Mononuclear cell (primary cell): ENCODE measurements at regions not wholly inside any gene's neighbourhood (a gene's known extent, or its start where the extent isn't known, plus 50 kb on each side); places are given as distances from the start of the nearest gene placed in this dataset.
"Not testable (repeated sequence)": the region's sequence is repeated elsewhere in the genome, so short reads cannot be mapped to it uniquely, and the experiment has no call there.

Experiments
- H3K27me3 ChIP-seq: 2 replicates; pipeline ENCODE4 v1.6.0; 2011; ENCODE audit warnings: low read length, control low read depth; ENCODE audit not compliant: insufficient read depth
- H3K4me1 ChIP-seq: 2 replicates; pipeline ENCODE4 v1.5.1; 2011; ENCODE audit warnings: mild to moderate bottlenecking, low read length, control low read depth; ENCODE audit not compliant: insufficient read depth
- H3K4me3 ChIP-seq: 2 replicates; pipeline ENCODE4 v1.5.1; 2011; ENCODE audit warnings: mild to moderate bottlenecking, low read length, moderate library complexity
- H3K9me3 ChIP-seq: 2 replicates; pipeline ENCODE4 v1.5.1; 2011; ENCODE audit warnings: low read depth, mild to moderate bottlenecking, control low read depth, low read length

GRCh38 chr6:14590586-14590985 is 473.0 kb downstream of the CD83 start:
- peaks cover 3% of the 10 kb centered on the region for H3K4me1 ChIP-seq
- no peaks in the 10 kb centered on the region for H3K27me3 ChIP-seq
- no peaks in the 10 kb centered on the region for H3K9me3 ChIP-seq
- no peak overlapping the region for H3K4me3 ChIP-seq

GRCh38 chr6:14591998-14592397 is 474.4 kb downstream of the CD83 start:
- Histone ChIP-seq H3K9me3 (no peaks in the 10 kb centered on the region), H3K27me3 (no peaks in the 10 kb centered on the region), H3K4me3 (no peak overlapping the region), H3K4me1 (peaks cover 9% of the 10 kb centered on the region)

GRCh38 chr6:14593286-14593685 is 475.7 kb downstream of the CD83 start:
- H3K9me3 ChIP-seq, result no peaks in the 10 kb centered on the region
- peaks cover 15% of the 10 kb centered on the region for H3K4me1 ChIP-seq
- no peak overlapping the region for H3K4me3 ChIP-seq
- H3K27me3 ChIP-seq, result no peaks in the 10 kb centered on the region

- Histone ChIP-seq H3K4me1 (peaks cover 28% of the 10 kb centered on the region), H3K4me3 (no peak overlapping the region), H3K27me3 (no peaks in the 10 kb centered on the region), H3K9me3 (no peaks in the 10 kb centered on the region)
Observed at GRCh38 chr6:14595751-14596150, 478.2 kb downstream of the CD83 start.

- H3K4me1 ChIP-seq, result peaks cover 28% of the 10 kb centered on the region
- no peaks in the 10 kb centered on the region for H3K9me3 ChIP-seq
- H3K4me3 ChIP-seq, result no peak overlapping the region
- H3K27me3 ChIP-seq, result no peaks in the 10 kb centered on the region
Observed at GRCh38 chr6:14596410-14596809, 478.8 kb downstream of the CD83 start.

- Histone ChIP-seq H3K4me3 (no peak overlapping the region), H3K9me3 (no peaks in the 10 kb centered on the region), H3K4me1 (peaks cover 28% of the 10 kb centered on the region), H3K27me3 (no peaks in the 10 kb centered on the region)
Observed at GRCh38 chr6:14597090-14597489, 479.5 kb downstream of the CD83 start.

- no peaks in the 10 kb centered on the region for H3K9me3 ChIP-seq
Observed at GRCh38 chr6:14598017-14598864, 480.7 kb downstream of the CD83 start.

GRCh38 chr6:14600306-14600705 is 482.7 kb downstream of the CD83 start:
- H3K9me3 ChIP-seq, H3K4me3 ChIP-seq, H3K27me3 ChIP-seq: not testable (repeated sequence)
- H3K4me1 ChIP-seq, result peaks cover 28% of the 10 kb centered on the region

More at GRCh38 chr6:14598017-14598864, 480.7 kb downstream of the CD83 start:
- Histone ChIP-seq H3K27me3 (no peaks in the 10 kb centered on the region), H3K4me3 (no peak overlapping the region), H3K4me1 (peaks cover 28% of the 10 kb centered on the region)

- Histone ChIP-seq H3K27me3 (no peaks in the 10 kb centered on the region), H3K4me3 (no peak overlapping the region), H3K9me3 (no peaks in the 10 kb centered on the region), H3K4me1 (peaks cover 22% of the 10 kb centered on the region)
Observed at GRCh38 chr6:14601490-14601889, 483.9 kb downstream of the CD83 start.

- H3K4me3 ChIP-seq, result no peak overlapping the region
- H3K4me1 ChIP-seq, result no peaks in the 10 kb centered on the region
- no peaks in the 10 kb centered on the region for H3K9me3 ChIP-seq
- H3K27me3 ChIP-seq, result no peaks in the 10 kb centered on the region
Observed at GRCh38 chr6:14606353-14606752, 488.8 kb downstream of the CD83 start.

GRCh38 chr6:14610141-14610540 is 492.6 kb downstream of the CD83 start:
- Histone ChIP-seq H3K4me3 (no peak overlapping the region), H3K27me3 (no peaks in the 10 kb centered on the region), H3K9me3 (no peaks in the 10 kb centered on the region), H3K4me1 (peaks cover 8% of the 10 kb centered on the region)

- Histone ChIP-seq H3K9me3 (no peaks in the 10 kb centered on the region), H3K27me3 (no peaks in the 10 kb centered on the region), H3K4me3 (no peak overlapping the region), H3K4me1 (peaks cover 12% of the 10 kb centered on the region)
Observed at GRCh38 chr6:14612016-14612980, 494.7 kb downstream of the CD83 start.

GRCh38 chr6:14614631-14615030 is 497.1 kb downstream of the CD83 start:
- Histone ChIP-seq H3K27me3 (no peaks in the 10 kb centered on the region), H3K9me3 (no peaks in the 10 kb centered on the region), H3K4me3 (no peak overlapping the region), H3K4me1 (peaks cover 12% of the 10 kb centered on the region)

- no peaks in the 10 kb centered on the region for H3K27me3 ChIP-seq
Observed at GRCh38 chr6:14616656-14617055, 499.1 kb downstream of the CD83 start.

GRCh38 chr6:14618759-14619418 is 501.3 kb downstream of the CD83 start:
- Histone ChIP-seq H3K4me3 (no peak overlapping the region), H3K9me3 (no peaks in the 10 kb centered on the region), H3K4me1 (peaks cover 33% of the 10 kb centered on the region), H3K27me3 (no peaks in the 10 kb centered on the region)

More at GRCh38 chr6:14616656-14617055, 499.1 kb downstream of the CD83 start:
- Histone ChIP-seq H3K4me3 (no peak overlapping the region), H3K4me1 (peaks cover 23% of the 10 kb centered on the region), H3K9me3 (no peaks in the 10 kb centered on the region)
